ENCODE measurements at regions not wholly inside any gene's neighbourhood (a gene's known extent, or its start where the extent isn't known, plus 50 kb on each side); places are given as distances from the start of the nearest gene placed in this dataset.

DNA sequence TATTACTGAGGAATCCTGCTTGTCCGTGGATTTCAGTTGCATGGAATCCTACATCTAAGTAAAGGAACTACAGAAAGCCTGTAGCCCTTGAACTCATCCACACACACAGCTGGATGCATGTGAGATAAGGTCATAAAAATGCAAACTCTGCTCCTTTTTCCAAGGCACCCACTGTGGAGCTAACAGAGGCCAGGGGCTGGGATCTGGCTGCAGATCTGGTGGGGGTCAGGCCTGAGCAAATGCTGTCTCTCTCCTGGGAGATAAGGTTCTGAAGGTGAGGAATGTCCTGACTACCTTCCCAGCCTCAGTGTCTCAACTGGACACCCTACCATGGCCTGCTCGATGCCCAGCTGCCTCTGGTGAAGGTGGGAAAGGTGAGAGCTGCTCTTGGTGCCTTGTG, 321.5 kb downstream of the LRFN2 start:
- no peak for DNase-seq

DNA sequence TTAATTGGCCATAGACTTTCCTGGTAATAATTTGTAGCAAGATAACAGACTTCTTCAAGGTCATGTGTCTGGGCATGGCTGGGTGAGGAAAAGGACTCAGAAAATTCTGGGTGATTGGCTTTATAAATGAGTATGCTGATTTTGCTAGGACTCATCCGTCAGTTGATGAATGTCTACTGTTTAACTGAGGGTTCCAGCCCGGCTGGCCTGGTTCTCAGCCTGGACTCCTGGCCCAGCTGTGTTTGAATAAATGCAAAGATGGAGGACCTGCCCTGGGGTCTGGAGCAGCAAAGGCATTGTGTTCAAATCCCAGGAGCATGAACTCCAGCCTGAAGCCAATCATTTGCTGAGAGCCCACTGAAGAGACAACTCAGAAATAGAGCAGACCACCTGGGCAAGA, 323.2 kb downstream of the LRFN2 start:
- no peak for DNase-seq

DNA sequence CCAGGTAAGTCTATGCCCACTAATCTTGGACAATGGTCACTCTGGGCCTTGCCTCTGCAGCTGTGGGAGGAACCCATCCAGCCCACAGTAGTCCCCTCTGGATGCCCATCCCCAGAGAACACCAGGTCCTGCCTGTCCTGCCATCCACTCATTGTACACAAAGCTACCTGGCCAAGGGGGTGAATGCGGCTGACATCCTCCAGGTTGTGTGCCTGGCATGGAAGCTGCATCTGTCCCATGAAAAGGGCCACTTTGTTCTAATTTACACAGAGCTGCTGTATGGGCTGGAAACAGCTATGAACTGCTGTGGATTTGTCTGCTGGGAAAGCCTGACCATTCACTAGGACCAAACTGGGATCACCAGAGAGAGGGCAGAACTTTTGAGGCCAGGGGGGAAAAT, 324.8 kb downstream of the LRFN2 start:
- no peak for DNase-seq

DNA sequence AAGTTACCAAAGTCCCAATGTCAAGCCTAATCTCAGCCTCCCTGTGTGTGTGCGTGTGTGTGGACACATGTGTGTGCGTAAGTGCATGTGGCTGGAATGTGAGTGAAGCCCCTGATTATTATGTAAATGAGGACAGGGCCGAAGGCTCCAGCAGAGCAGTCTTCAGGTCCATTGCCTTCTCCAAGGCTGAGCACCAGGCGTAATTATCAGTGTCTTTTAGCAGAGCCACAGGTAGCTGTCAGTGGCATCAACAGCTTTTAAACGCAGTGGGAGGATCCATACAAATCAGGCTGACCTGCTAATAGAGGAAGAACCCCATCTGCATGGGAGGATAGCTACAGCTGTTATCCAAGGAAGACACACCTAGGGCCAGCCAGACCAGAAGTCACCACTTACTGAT, 324.3 kb upstream of the MOCS1 start:
- DNase-seq = no peak

DNA sequence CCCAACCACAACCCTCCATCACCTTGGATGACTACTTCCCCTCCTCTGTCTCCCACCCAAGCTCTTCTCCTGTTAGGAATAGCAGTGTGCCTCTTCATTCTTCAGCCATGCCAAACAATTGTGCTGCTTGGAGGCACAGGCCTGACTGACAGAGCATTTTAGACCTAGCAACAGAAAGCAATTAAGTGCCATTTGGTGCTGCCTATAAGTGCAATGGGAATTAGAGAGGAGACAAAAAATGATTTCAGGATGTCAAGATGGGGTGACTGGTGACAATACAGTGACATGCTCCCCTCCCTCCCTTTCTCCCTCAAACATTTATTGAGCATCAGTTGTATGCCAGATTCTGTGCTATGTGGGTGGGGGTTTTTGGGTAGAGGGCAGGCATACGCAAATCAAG, 322.6 kb upstream of the MOCS1 start:
- no peak for DNase-seq

DNA sequence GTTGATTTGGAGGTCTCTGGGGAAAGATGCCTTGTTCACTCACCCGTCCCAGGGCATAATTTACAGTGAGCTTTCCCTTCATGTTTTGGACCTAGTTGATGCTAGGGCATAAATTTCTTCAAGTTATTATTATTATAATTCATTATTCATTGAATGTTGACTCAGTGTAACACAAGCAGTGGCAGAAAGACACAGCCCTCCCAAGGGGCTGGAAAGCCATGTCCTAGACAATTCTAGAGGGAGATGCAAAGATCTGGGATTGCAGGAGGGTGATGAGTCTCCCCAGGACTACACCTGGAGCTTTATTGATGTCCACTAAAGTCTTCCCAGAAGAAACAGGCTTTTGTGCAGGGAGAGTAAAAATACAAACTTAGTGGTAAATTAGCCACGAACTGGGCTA, 322.0 kb upstream of the MOCS1 start:
- DNase-seq = no peak

DNA sequence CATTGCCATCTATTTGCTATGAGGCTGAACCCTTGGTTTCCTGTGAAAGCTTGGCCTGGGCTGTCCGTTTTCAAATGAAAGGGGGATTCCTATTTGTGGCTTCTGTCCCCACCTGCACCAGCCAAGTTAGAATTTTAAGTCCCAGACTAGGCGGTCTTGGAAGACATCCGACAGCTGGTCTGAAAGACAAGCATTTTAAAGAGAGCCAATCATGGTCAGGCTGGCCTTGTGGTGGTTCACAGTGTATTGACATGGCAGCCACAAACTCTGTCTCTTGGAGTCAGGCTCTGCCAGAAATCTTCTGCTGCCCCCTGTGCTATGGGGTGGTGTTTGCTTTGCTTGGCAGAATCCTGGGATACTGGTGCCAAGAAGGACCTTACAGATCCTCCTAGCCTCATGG, 319.2 kb upstream of the MOCS1 start:
- DNase-seq = no peak

DNA sequence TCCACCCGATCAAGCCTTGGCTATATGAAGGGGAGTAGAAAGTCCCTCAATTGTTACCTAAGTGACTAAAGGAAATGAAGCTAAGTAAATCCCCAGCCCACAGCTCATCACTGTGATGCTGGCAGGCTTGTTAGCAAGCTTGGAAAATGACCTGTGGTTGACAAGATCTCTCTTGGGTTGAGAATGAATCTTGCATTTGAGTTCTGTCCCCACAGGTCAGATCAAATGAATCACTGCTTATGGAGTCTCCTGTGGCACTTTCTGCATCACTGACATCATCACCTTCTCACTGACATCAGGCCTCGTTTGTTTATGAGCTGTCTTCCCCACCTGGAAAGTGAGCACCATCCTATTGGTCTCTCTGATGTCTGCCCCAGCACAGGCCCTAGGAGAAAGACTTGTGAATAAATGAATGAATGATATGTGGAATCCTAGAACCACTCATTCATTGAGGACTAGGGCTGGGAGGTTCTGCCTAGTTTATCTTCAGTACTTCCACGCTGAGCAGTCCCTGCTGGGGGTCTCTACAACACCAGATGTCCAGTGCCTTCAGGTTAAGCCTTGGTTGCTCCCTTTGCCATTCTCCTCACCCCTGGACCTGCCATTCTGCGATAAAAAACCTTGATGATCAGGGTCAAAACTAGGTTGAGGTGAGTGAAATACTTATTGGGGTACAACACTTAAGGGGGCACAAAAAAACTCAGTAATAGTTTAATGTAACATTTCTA, 318.4 kb upstream of the MOCS1 start:
- DNase-seq = no peak

DNA sequence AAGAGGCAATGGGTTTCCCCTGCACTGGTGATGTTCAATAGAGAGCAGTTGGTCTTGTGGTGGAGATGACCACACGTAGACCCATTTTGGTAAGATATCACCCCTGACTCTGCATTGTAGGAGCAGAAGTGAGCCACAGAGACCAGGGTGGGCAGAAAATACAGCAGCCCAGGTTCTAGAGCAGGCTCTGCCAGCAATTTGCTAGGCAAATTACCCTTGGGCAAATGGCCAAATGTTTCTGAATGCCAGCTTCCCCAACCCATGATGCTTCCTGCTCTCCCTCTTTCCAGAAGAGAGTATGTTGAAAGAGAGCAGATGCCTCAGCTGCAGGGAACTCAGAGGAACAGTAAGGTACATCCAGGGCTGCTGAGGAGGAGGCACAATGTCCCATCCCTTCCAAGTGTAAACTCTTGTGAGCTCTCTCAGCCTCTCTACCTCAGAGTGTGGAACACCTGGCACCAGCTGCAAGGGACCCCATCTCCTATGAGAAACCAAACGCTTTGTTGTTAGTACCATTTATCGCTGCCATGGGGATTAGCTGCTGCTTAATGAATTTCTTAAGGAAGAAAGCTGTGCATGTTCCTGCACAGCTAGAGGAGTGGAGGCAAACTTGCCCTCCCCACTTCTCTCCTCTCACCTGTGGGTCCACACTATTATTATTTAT, 317.5 kb upstream of the MOCS1 start:
- DNase-seq = no peak

DNA sequence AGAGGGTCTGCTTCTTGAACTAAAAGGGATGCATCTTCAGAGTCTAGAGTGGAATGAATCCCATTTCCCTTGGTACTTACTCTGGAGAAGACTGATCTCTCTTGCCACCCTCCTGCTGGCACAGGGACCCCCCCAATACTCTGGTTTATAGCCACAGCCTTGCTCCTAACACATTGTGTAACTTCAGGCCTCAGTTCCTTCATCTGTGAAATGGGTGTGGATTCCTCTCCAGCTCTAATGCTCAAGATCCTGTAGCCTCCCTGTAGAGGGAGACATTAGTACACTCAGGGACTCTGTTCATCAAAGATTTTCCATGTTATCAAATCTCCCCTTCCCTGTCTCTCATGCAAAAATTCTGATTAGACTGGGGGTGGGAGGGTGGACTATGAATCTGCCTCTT, 315.7 kb upstream of the MOCS1 start:
- no peak for DNase-seq

DNA sequence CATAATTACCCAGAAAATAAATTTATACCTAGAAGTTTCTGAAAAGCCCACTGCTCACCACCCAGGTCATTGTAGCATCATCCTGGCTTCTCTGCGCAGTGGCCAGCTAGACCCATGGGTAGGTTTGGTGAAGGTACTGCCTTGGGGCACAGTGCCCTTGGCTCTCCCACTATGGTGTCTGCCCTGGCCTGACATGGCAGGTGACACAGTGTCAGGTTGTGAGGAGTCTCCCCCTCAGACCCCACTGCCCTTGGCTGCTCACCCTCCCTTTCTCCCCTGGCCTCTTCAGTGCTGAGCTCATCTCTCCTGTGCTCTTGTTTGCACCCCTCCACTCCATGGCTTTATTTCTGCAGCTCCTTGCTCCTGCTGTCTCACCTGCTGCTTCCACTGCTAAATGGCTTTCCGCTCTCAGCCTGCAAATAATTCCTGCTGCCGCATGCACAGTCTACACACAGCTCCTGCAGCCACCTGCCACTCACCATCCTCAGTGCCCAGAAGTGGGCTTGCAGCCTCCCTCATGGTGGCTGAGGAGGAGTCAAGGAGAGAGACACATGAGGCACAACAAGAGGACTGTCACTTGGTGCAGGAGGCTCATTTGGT, 313.4 kb upstream of the MOCS1 start:
- no peak for DNase-seq

DNA sequence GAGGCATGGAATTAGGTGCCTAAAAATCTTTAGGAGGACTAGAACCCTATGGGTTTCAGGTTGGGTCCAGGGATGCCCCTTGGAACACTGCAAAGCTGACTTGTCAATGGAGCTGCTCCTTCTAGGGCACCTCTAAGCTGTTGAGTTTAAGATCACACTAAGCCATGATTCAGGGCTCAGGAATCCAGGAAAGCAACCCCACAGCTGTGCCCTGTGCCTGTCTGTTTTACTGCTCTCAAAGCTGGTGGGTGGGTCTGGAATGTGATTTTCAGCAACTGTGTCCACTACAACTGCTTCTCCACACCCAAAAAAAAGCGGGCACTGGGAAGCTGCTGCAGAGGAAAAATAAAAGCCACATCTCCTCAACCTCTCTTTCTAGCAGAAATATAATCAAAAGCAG, 310.4 kb upstream of the MOCS1 start:
- DNase-seq = no peak

DNA sequence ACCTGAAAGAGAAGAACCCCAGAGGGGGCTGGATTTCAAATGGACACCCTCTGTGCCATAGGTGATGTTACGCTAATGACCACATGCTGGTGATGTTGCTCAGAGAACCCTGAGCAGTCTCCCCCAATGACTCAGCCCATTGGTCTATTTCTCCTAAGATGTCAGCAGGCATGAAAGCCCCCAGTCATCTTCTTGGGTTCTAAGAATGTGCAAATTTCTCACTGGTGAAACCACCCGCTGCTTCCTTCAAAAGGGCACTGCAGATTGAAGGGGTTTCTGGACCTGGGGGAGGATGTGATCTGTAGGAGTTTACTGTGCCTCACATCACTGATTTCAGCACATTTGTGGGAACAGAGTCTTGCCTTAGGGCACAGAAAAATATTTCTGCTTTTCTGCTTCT, 298.4 kb upstream of the MOCS1 start:
- no peak for DNase-seq

DNA sequence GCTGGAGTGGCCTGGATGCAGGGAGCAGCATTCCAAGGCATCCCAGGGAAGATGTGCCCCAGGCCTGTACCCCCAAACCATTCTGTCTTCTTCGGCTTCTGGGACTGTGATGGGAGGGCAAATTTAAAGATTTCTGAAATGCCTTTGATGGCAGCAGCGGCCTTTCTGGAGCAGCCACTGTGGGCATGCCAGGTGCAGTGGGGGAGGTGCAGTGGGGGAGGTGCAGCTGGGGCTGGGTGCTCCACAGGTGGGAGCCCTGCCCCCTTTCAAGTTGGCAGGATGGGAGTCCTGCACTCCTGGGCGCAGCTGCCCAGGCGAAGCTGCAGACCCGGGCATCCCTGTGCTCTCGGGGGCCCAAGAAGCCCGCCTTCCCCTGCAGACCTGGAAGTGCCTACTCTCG, 293.5 kb upstream of the MOCS1 start:
- DNase-seq = no peak

DNA sequence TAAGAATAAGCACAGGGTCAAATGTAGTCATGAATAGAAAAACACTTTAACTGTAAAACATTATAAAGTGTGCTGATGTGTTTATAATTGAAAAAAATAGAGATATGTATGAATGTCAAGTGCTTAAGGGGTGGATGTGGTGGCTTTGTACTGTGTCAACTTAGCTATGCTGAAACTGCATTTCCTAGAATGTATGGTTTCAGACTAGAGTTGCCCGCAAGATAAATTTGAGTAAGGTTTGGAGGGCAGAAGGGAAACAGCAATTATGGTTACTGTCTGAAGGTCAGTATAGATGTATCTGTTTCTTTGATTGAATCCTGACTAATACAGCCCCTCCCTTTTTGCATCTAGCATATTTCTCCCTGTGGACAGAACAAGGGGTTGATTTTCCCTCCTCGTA, 288.1 kb upstream of the MOCS1 start:
- no peak for DNase-seq

DNA sequence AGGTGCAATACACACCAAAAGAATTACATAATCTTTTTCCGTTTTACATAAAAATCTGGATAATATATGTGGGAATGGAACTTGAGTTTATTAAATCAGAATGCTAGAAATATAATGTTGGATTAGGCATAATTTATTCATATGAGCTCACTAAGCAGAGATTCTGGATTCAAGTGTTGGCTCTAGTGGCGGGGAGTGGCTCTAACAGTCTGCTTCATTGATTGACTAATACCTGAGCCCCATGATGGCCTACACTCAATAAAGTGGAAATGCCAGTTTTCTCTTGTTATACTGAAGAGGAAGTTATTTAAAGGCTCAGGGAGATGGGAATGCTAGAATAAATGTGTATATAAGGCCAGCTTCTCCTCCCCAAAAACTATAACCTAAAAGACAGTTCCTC, 285.5 kb upstream of the MOCS1 start:
- DNase-seq = no peak

DNA sequence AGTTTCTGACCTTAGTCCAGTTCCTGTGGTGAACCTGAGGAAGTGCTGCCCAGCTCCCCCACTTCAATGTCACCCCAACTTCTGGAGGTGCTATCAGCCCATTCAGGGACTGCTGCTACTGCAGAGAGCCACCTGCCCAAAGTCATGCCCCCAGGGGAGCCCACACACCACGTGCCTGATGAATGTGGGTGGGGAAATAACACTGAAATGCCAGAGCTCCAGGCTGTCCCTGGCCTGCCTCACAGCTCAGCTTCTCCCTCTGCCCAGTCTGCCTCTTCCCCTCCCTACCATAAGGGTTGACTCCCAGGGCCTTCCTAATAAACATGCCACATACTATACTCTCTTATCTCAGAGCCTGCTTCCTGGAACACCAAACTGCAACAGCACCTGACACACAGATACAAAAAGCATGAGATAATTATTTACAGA, 276.4 kb upstream of the MOCS1 start:
- DNase-seq = no peak

DNA sequence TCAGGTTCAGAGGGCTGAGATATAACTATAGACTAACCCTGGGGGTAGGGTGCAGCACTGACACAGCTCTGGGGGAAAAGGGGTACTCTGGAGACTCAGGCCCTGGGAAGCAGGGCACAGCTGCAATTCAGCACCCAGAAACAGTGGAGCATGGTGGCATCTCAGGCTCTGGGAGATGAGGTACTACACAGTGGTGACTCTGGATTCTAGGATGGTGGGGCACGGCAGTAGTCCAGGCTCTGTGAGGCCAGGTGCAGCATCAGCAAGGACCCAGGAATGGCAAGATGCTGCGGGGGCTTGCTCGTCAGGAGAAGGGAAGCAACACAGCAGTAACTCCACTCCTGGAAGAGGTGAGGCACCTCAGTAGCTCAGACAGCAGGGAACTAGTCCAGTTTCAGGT, 271.5 kb upstream of the MOCS1 start:
- DNase-seq = no peak

DNA sequence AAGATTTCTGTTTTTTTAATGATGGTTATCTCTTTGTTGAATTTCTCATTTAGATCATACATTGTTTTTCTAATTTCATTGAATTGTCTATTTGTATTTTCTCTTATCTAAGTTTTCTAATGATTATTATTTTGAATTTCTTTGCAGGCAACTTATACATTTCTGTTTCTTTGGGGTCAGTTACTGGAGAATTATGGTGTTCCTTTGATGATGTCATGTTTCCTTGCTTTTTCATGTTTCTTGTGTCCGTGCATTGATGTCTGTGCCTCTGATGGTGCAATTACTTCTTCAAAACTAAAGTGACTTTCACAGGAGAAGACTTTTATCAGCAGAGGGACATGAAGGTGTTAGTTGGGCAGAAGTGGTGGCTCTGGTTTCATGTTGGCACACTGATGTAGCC, 270.7 kb upstream of the MOCS1 start:
- DNase-seq = no peak

DNA sequence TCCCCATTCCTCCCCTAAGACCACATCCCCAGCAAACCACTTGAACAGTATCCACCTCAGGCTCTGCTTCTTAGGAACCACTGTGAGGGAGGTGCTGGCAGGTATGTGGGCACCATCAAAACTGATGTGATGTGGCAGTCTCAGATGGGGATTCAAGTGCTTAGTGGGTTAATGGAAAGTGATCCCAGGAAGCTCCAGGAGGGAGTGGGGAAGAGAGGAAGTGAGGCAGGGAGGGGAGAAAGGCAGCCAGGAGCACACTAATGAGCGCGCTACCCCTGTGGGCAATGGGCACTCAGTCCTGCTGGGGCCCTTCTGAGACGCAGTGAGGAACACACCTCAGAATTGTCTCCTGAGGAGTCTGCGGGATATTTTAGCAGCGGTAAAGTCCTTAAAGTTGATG, 263.1 kb upstream of the MOCS1 start:
- no peak for DNase-seq

DNA sequence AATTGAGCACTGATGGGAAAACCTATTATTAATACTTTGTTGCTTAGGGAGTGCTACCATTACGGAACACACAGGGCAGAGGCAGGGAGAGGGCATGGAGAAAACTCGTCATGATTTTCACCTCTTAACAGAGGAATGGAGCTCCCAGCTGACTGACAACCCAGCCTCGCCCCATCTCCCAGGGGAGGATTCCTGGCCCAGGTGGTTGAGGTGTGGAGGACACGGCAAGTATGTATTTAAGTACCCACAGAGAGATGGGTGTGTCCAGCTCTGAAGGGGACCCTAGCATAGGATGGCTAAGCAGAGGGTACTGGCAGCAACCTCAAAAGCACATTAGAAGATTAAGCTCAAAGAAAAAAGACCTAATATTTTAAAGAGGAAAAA, 261.9 kb upstream of the MOCS1 start:
- no peak for DNase-seq

DNA sequence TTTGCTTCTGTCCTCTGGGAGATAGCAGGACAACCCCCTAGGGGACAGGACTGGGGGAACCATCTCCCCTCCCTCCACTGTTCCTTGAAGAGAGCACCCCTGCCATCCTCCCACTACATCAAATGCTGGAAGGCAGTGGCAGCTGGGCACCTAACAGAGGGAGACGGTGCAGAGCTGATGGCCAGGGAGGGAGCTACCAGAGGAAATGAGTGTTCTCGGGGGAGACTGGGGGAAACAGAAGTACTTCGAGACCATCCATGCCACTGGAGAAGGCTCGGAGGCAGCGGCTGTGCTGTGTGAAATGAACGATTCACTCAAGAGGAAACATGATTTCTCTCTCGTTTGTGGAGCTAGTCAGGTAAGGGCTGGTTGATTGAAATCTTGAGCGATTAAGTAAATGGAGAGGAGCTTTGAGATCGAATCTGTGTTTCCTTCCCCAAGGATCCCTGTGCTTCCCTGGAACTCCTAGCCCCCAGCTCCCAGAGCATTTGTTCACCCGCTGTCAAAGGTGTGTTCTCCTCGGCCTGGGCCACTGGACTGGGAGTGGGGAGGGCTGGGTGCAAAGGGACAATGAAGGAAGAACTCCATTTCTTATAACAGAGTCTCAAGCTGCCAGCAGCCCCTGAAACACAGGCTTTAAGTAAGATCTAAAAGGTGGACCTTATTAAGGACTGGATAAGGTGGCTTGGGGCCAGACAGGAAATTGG, 261.3 kb upstream of the MOCS1 start:
- DNase-seq = no peak

DNA sequence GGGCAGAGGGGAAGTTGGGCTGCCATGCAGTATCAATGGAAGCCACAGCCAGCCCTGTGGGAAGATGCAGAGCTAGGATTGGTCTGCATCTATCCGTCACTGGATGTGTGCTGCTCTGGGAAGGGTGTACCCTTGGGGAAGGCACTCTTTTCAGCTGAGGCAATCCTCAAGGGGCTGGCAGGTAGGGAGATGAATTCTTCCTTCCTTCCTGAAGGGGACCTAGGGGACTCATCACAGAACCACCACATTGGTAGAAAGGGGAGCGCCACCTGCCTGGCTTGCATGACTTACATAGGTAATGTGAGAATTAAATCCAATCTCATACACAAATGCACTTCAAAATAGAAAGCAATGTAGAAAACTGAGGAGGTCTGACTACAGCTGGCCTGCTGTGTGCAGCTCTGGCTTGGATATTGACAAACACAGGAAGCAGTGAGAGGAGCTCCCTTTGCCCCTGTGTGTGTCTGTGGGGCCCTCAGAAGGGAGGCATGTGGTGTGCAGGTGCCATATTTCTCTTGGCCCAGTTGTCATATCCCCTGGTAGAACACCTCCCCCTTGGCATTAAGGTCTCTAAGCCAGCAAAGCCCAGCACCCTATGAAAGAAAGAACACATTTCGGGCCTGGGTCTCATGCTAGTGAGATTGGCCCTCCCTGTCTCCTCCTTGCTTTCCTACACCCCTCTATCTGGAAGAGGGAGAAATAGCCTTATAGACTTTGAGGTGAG, 260.3 kb upstream of the MOCS1 start:
- DNase-seq = no peak

Data from NK-92 treated with Interleukin-12 subunit alpha and Interleukin-12 subunit beta, amount 100 ng/mL, for 24 hours (cell line).